Glutamatergic neuron (in vitro differentiated cells): ENCODE measurements at regions not wholly inside any gene's neighbourhood (a gene's known extent, or its start where the extent isn't known, plus 50 kb on each side); places are given as distances from the start of the nearest gene placed in this dataset.
"Not testable (repeated sequence)": the region's sequence is repeated elsewhere in the genome, so short reads cannot be mapped to it uniquely, and the experiment has no call there.

Experiments
- DNase-seq: peaks from one replicate; pipeline ENCODE4 v3.0.0; 2022
- H3K27ac Mint-ChIP-seq: one replicate; pipeline ENCODE4 v1.8.0; 2020; ENCODE audit warnings: mild to moderate bottlenecking, mixed read lengths, inconsistent platforms; ENCODE audit not compliant: unreplicated experiment
- H3K27me3 Mint-ChIP-seq: one replicate; pipeline ENCODE4 v1.8.0; 2020; ENCODE audit warnings: mild to moderate bottlenecking, moderate library complexity, mixed read lengths, inconsistent platforms; ENCODE audit not compliant: unreplicated experiment
- H3K36me3 Mint-ChIP-seq: one replicate; pipeline ENCODE4 v1.8.0; 2020; ENCODE audit warnings: mild to moderate bottlenecking, mixed read lengths, inconsistent platforms; ENCODE audit not compliant: unreplicated experiment
- H3K4me1 Mint-ChIP-seq: one replicate; pipeline ENCODE4 v1.8.0; 2020; ENCODE audit warnings: mild to moderate bottlenecking, low read depth, mixed read lengths, inconsistent platforms; ENCODE audit not compliant: unreplicated experiment
- H3K4me3 Mint-ChIP-seq: one replicate; pipeline ENCODE4 v1.8.0; 2020; ENCODE audit warnings: mild to moderate bottlenecking, mixed read lengths, inconsistent platforms; ENCODE audit not compliant: unreplicated experiment
- H3K9me3 Mint-ChIP-seq: one replicate; pipeline ENCODE4 v1.8.0; 2020; ENCODE audit warnings: mild to moderate bottlenecking, moderate library complexity, mixed read lengths, inconsistent platforms; ENCODE audit not compliant: unreplicated experiment
- CTCF ChIP-seq: fragments of 200-600 bp; sonication (generic); IDR thresholded peaks from one replicate; pipeline ENCODE4 v1.5.0; 2021; ENCODE audit not compliant: partially characterized antibody, unreplicated experiment

- Mint-ChIP-seq H3K27ac (no peak overlapping the region), H3K27me3 (peaks cover 4% of the 10 kb centered on the region), H3K4me1 (no peaks in the 10 kb centered on the region), H3K36me3 (no peaks in the 10 kb centered on the region), H3K4me3 (no peak overlapping the region), H3K9me3 (peaks cover 4% of the 10 kb centered on the region)
- DNase-seq: no peak
- no peak for TF ChIP-seq CTCF
Observed at GRCh38 chr7:94706996-94707740, 51.2 kb upstream of the SGCE start.

GRCh38 chr7:94710256-94710655 lies 54.3 kb upstream of the SGCE start:
- Mint-ChIP-seq H3K27ac (no peak overlapping the region), H3K4me3 (no peak overlapping the region), H3K4me1 (no peaks in the 10 kb centered on the region), H3K27me3 (peaks cover 4% of the 10 kb centered on the region), H3K9me3 (peaks cover 2% of the 10 kb centered on the region), H3K36me3 (no peaks in the 10 kb centered on the region)
- no peak for DNase-seq
- TF ChIP-seq CTCF: no peak

- H3K27ac Mint-ChIP-seq, H3K9me3 Mint-ChIP-seq, DNase-seq, H3K4me3 Mint-ChIP-seq, H3K27me3 Mint-ChIP-seq, H3K36me3 Mint-ChIP-seq, H3K4me1 Mint-ChIP-seq: not testable (repeated sequence)
Observed at GRCh38 chr7:94722360-94722759, 66.4 kb upstream of the SGCE start.

GRCh38 chr7:94728893-94729292 lies 73.0 kb upstream of the SGCE start:
- DNase-seq, H3K36me3 Mint-ChIP-seq, H3K4me1 Mint-ChIP-seq, H3K27me3 Mint-ChIP-seq, H3K27ac Mint-ChIP-seq, H3K9me3 Mint-ChIP-seq, H3K4me3 Mint-ChIP-seq: not testable (repeated sequence)

GRCh38 chr7:94738071-94738470 lies 82.1 kb upstream of the SGCE start:
- Mint-ChIP-seq H3K27me3 (no peaks in the 10 kb centered on the region), H3K36me3 (no peaks in the 10 kb centered on the region), H3K4me3 (no peak overlapping the region), H3K4me1 (no peaks in the 10 kb centered on the region), H3K27ac (no peak overlapping the region), H3K9me3 (no peaks in the 10 kb centered on the region)
- no peak for TF ChIP-seq CTCF
- no peak for DNase-seq

GRCh38 chr7:94739180-94739579 lies 83.2 kb upstream of the SGCE start:
- no peak overlapping the region for H3K27ac Mint-ChIP-seq
- no peak for TF ChIP-seq CTCF
- H3K27me3 Mint-ChIP-seq: no peaks in the 10 kb centered on the region
- no peak for DNase-seq
- no peak overlapping the region for H3K4me3 Mint-ChIP-seq
- H3K36me3 Mint-ChIP-seq: no peaks in the 10 kb centered on the region
- H3K4me1 Mint-ChIP-seq: no peaks in the 10 kb centered on the region
- H3K9me3 Mint-ChIP-seq: no peaks in the 10 kb centered on the region
